MCF 10A (cell line): ENCODE measurements at regions not wholly inside any gene's neighbourhood (a gene's known extent, or its start where the extent isn't known, plus 50 kb on each side); places are given as distances from the start of the nearest gene placed in this dataset.

Experiments
- BruUV-seq: library from RNA; stranded (reverse); fragments of 400-500 nt; replicated peaks from 2 replicates; lab custom pipeline; 2021; lab: Mats Ljungman, UMichigan
- CTCF ChIA-PET: fragments of 300-600 bp; sonication (Branson Sonifier 250); formaldehyde crosslinking; extraction: SDS; loops from one replicate; lab custom pipeline; 2021; ENCODE audit warnings: antibody characterized with exemption, inconsistent platforms; lab: Yijun Ruan, JAX
- POLR2A ChIA-PET: fragments of 300-600, 350-650 bp; sonication (Branson Sonifier 250); formaldehyde crosslinking; extraction: SDS; loops from one replicate; lab custom pipeline; 2020; ENCODE audit warnings: antibody characterized with exemption, inconsistent platforms; lab: Yijun Ruan, JAX
- DNase-seq: peaks from one replicate; pipeline ENCODE4 v3.0.0-alpha.2; 2018; ENCODE audit not compliant: unreplicated experiment
- H3K27ac Mint-ChIP-seq: one replicate; pipeline ENCODE4 v1.8.0; 2022; ENCODE audit warnings: mild to moderate bottlenecking, low read depth, mixed read lengths; ENCODE audit not compliant: unreplicated experiment
- H3K27me3 Mint-ChIP-seq: one replicate; pipeline ENCODE4 v1.8.0; 2022; ENCODE audit warnings: mixed read lengths; ENCODE audit not compliant: insufficient read depth, unreplicated experiment
- H3K36me3 Mint-ChIP-seq: one replicate; pipeline ENCODE4 v1.8.0; 2022; ENCODE audit warnings: mild to moderate bottlenecking, moderate library complexity, mixed read lengths; ENCODE audit not compliant: insufficient read depth, unreplicated experiment
- H3K4me1 Mint-ChIP-seq: one replicate; pipeline ENCODE4 v1.8.0; 2022; ENCODE audit warnings: mixed read lengths; ENCODE audit not compliant: insufficient read depth, unreplicated experiment
- H3K4me3 Mint-ChIP-seq: one replicate; pipeline ENCODE4 v1.8.0; 2022; ENCODE audit warnings: mild to moderate bottlenecking, moderate library complexity, mixed read lengths; ENCODE audit not compliant: unreplicated experiment
- H3K9me3 Mint-ChIP-seq: one replicate; pipeline ENCODE4 v1.8.0; 2022; ENCODE audit warnings: mixed read lengths; ENCODE audit not compliant: unreplicated experiment
- intact Hi-C: fragments of 100-400 bp; cut with micrococcal nuclease; formaldehyde crosslinking; loops from 2 replicates; pipeline ENCODE4 v1.14.1; 2022
- TF ChIP-seq, protein P1 (sequence below): fragments of 200-600 bp; IDR thresholded peaks from one replicate; pipeline ENCODE4 v1.8.0; 2022; ENCODE audit warnings: antibody characterized with exemption, mild to moderate bottlenecking; ENCODE audit not compliant: unreplicated experiment

- intact Hi-C loops: no loop called here
- H3K4me3 Mint-ChIP-seq: no peak overlapping the region
- no peaks in the 10 kb centered on the region for H3K36me3 Mint-ChIP-seq
- ChIA-PET POLR2A (no interaction called here), CTCF (no interaction called here)
- no peaks in the 10 kb centered on the region for H3K27me3 Mint-ChIP-seq
- no peak for DNase-seq
- no peak overlapping the region for H3K27ac Mint-ChIP-seq
- H3K9me3 Mint-ChIP-seq: peaks cover 18% of the 10 kb centered on the region
- BruUV-seq: no TSS peak
- H3K4me1 Mint-ChIP-seq: no peaks in the 10 kb centered on the region
- TF ChIP-seq, protein P1, sequence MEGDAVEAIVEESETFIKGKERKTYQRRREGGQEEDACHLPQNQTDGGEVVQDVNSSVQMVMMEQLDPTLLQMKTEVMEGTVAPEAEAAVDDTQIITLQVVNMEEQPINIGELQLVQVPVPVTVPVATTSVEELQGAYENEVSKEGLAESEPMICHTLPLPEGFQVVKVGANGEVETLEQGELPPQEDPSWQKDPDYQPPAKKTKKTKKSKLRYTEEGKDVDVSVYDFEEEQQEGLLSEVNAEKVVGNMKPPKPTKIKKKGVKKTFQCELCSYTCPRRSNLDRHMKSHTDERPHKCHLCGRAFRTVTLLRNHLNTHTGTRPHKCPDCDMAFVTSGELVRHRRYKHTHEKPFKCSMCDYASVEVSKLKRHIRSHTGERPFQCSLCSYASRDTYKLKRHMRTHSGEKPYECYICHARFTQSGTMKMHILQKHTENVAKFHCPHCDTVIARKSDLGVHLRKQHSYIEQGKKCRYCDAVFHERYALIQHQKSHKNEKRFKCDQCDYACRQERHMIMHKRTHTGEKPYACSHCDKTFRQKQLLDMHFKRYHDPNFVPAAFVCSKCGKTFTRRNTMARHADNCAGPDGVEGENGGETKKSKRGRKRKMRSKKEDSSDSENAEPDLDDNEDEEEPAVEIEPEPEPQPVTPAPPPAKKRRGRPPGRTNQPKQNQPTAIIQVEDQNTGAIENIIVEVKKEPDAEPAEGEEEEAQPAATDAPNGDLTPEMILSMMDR: no peak
Measured at GRCh38 chr13:111514610-111515306, 194.3 kb downstream of the TEX29 start.

- TF ChIP-seq, protein P1: no peak
- Mint-ChIP-seq H3K36me3 (no peaks in the 10 kb centered on the region), H3K4me3 (no peak overlapping the region), H3K27ac (no peak overlapping the region), H3K9me3 (peaks cover 16% of the 10 kb centered on the region), H3K4me1 (no peaks in the 10 kb centered on the region), H3K27me3 (no peaks in the 10 kb centered on the region)
- DNase-seq: no peak
- BruUV-seq: no TSS peak
- CTCF ChIA-PET: no interaction called here
- intact Hi-C loops: no loop called here
- POLR2A ChIA-PET: no interaction called here
Measured at GRCh38 chr13:111515307-111515617, 194.8 kb downstream of the TEX29 start.

GRCh38 chr13:111515635-111516034, 195.2 kb downstream of the TEX29 start:
- no TSS peak for BruUV-seq
- Mint-ChIP-seq H3K36me3 (no peaks in the 10 kb centered on the region), H3K4me3 (no peak overlapping the region), H3K27ac (no peak overlapping the region), H3K9me3 (peaks cover 16% of the 10 kb centered on the region), H3K27me3 (no peaks in the 10 kb centered on the region), H3K4me1 (no peaks in the 10 kb centered on the region)
- POLR2A ChIA-PET: no interaction called here
- intact Hi-C loops: no loop called here
- CTCF ChIA-PET: interaction anchor here (0.7 kb wide), 1 partner anchor 658 kb away, joined by 3 read pairs; no protein-coding TSS in a partner anchor
- TF ChIP-seq, protein P1: no peak
- no peak for DNase-seq

DNA sequence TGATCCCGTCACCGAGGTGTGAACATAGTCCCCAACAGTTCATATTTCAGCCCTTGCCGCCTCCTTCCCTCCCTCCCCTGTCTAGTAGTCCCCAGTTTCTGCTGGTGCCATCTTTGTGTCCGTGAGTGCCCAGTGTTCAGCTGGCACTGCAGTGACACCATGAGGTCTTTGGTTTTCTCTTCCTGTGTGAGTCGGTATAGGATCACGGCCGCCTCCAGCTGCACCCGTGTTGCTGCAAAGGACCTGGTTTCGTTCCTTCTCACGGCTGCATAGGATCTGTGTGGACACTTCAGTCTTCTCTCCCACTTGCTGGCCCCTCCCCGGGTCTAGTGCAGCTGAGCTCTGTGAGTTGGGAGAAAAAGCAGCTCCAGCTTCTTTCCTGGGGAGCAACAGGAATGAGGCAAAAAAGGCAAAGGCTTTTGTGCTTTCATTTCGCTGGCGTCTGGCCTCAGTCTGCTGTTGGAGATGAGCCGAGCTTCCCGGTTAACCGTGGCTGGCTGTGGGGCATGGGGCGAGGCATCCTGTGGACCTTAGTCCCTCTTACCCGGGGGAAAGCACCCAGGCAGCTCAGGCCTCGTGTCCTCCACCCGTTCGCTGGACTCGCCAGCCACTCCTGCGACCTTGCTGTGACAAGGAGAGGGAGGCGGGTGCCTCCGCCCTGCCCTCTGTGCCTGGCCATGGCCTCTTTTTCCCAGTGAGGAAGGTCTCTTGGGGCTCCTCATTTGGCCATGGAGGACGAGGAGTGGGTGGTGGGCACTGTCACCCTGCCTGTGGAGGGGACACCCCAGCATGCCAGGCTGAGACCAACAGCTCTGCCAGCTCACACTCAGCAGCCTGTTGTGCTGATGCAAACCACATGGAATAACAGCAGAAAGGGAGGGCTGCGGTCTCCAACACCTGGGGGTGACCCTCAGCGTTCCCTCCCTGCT, 196.5 kb downstream of the TEX29 start:
- H3K4me1 Mint-ChIP-seq: no peaks in the 10 kb centered on the region
- TF ChIP-seq, protein P1: no peak

More for the DNA sequence above, 196.5 kb downstream of the TEX29 start:
- intact Hi-C loops: no loop called here
- Mint-ChIP-seq H3K36me3 (no peaks in the 10 kb centered on the region), H3K9me3 (peaks cover 7% of the 10 kb centered on the region), H3K27ac (no peak overlapping the region), H3K4me3 (no peak overlapping the region), H3K27me3 (no peaks in the 10 kb centered on the region)
- ChIA-PET POLR2A (no interaction called here), CTCF (interaction anchor here (0.6 kb wide), 1 partner anchor 43 kb away, joined by 3 read pairs; no protein-coding TSS in a partner anchor)
- no TSS peak for BruUV-seq
- no peak for DNase-seq
